Daoy (cell line): ENCODE measurements at regions not wholly inside any gene's neighbourhood (a gene's known extent, or its start where the extent isn't known, plus 50 kb on each side); places are given as distances from the start of the nearest gene placed in this dataset.
"Not testable (repeated sequence)": the region's sequence is repeated elsewhere in the genome, so short reads cannot be mapped to it uniquely, and the experiment has no call there.

ENCODE experiments used
- DNase-seq: peaks from one replicate; pipeline ENCODE4 v3.0.0-alpha.2; 2015; ENCODE audit warnings: low read depth

DNA sequence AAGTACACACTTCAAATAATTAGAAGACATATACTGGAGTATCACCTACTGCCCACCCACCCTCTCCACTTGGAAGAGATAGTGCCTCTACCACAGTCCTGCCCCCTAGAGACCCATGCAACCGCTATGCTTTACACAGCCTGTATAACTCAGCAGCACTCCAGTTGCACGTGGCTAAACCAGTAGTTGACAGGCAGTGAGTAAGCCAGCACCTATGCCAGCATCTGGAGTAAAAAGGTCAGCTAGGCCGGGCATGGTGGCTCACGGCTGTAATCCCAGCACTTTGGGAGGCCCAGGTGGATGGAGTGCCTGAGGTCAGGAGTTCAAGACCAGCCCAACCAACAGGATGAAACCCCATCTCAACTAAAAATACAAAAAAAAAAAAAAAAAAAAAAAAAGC lies 356.4 kb downstream of the NR2F1-AS1 start:
- DNase-seq = peak; percentile 5

DNA sequence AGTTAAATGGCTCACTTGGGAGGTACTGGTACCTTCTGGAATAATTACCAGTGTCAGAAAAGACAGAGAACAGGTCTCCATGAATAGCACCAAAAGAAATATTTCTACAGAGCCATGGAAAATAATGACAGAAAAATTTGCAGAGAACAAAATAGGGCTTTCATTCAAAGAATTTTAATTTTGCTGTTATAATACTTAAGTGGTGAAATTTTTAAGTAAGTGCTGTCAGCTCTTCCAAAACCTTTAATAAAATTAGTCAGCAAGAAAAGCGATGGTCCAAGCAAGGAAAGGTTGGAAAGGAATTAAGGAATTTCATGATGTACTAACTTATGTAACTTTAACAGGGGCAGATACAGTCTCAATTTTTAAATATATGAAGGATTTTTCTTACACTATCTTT lies 359.2 kb downstream of the NR2F1-AS1 start:
- no peak for DNase-seq

DNA sequence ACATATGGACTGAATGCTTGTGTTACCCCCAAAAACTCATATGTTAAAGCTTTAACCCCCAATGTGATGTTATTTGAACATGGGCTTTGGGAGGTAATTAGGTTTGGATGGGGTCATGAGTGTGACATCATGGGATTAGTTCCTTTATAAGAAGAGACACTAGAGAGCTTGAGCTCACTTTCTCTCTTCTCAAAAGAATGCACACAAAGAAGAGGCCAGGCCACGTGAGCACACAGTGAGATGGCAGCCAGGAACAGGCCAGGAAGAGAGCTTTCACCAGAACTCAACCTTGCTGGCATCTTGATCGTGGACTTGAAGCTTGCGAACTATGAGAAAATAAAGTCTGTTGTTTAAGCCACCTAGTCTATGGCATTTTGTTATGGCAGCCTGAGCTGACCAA lies 360.6 kb downstream of the NR2F1-AS1 start:
- DNase-seq = no peak

- no peak for DNase-seq
These were observed 361.3 kb downstream of the NR2F1-AS1 start for GRCh38 chr5:93219641-93220145.

DNA sequence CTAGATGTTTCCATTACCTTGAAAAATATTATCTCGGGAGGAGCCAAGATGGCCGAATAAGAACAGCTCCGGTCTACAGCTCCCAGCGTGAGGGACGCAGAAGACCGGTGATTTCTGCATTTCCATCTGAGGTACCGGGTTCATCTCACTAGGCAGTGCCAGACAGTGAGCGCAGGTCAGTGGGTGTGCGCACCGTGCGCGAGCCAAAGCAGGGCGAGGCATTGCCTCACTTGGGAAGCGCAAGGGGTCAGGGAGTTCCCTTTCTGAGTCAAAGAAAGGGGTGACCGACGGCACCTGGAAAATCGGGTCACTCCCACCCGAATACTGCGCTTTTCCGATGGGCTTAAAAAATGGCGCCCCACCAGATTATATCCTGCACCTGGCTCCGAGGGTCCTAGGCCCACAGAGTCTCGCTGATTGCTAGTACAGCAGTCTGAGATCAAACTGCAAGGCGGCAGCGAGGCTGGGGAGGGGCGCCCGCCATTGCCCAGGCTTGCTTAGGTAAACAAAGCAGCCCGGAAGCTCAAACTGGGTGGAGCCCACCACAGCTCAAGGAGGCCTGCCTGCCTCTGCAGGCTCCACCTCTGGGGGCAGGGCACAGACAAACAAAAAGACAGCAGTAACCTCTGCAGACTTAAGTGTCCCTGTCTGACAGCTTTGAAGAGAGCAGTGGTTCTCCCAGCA lies 367.8 kb downstream of the NR2F1-AS1 start:
- not testable (repeated sequence) for DNase-seq

DNA sequence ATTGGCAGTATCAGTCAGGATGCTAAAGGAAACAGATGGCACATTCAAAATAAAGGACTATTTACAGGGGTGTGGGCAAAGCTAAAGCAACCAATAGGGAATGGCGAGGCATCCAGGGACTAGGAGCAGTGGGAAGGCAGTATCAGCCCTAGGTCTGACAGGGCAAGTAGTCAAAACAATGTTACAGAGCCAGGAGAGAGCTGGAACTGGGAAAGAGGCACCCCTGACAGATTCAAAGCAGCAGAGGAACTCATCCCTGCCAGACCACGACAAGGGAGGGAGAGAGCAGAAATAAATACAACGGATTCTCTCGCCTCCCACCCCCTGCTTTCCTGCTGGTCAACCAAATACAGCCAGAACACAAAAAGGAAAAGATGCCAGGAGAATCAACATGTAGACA lies 371.5 kb downstream of the NR2F1-AS1 start:
- no peak for DNase-seq

- DNase-seq = no peak
These were observed 372.8 kb downstream of the NR2F1-AS1 start for GRCh38 chr5:93208141-93208751.

DNA sequence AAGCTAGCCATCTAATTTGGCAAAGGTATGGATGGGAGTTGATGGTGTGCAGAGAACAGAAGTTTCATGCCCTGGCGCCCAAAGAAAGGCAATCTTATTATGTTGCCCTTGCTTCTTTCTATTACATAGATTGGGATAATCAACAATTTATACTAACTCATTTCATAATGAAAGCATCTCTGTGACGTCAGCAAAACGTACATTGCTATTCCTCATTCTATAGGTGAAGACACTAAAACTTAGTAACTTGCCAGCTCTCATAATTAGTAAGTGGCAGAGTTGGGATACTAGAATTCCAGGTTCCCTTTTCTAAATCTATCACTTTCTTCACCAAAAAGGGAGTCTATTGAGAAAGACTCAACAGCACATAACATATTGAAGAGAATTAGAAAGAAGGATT lies 374.8 kb downstream of the NR2F1-AS1 start:
- DNase-seq = no peak

DNA sequence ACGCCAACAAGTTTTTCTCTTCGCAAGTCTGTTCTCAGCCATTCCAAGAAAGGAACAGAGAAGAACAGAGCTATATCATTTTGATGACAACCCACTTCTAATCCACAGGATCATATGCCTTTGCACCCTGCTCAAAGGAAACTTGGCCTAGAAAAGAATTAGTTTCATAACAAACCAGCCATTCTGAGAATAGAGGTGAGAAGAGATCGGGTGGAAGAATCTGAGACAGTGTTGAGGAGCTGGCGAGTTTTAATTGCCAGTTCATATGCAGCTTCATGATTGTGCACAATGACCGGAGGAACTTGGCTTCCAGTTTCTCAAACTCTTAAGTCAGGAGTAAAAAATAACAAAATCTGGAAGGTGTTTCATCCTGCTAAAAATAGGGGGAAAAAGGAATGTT lies 380.0 kb downstream of the NR2F1-AS1 start:
- DNase-seq = no peak

DNA sequence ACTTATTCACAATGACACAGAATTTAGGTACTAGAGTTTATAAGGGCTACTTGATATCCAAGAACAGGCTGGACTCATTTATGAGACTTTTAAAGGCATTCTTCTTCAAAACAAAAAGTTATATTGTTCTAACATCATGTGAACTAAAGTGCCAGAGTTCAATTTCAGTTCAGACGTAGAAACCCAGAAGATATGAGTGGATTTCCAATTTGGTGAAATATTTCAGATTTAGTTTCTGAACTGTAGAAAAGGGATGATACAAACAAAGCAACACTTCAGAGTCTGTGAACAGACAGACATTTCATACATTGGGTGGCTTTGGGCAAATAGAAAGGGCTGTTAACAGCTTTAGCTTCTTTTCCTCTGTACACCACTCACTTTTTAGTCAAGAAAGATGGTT lies 384.0 kb downstream of the NR2F1-AS1 start:
- DNase-seq = no peak

DNA sequence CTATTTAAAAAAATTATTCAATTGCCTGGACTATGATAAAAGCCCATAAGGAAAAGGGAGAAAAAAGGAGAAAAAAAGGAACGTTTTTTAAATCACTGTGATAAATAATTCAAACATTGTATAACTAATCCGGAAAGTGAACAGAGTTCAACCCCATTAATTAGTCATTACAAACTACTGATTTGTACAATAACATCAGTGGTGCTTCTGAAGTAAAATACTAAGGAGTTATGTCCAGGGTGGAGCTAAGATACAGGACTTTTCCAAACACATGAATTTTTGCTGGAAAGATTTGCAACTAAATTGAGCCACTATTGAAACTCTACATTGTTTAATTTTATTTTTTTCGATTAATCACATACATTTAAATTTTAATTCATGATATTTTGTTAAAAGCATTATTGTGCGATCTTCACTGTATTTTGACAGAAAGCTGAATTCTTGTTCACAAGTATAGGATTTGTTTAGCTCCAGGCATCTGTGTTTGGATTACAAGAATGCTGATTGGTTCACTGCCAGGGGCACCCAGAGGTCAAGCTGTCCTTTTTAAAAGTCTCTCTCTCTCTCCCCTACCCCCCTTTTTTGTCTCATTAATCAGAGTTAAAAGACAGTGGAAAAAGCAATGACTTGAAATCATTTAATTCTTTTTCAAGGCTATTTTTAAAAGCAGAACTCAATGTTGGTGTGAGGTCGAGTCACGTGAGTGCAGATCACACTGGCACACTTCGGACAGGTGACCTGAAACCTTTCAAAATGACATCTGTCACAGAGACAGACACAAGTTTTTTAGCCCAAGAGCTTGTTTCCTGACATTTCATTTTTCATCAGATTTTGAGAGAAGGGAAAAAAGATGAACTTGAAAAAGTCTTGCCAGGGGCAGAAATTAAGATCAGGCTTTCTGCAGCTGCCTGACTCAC lies 387.3 kb downstream of the NR2F1-AS1 start:
- DNase-seq = no peak

DNA sequence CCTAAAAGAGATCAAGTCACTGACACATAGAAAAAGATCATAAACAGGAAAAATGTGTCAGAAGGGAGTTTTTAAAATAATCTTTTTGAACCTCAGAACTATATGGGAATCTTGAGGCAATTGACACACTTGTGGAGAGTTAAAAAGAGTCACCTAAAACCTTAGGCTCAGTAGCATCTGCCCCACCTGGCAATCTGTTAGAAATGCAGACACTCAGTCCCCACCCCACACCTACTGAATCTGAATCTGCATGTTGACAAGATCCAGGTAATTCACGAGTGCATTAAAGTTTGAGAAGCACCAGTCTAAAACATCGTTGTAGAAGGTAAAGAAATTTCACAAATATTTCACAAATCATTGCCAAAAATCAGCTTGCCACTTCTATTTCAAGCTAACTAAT lies 388.3 kb downstream of the NR2F1-AS1 start:
- no peak for DNase-seq

DNA sequence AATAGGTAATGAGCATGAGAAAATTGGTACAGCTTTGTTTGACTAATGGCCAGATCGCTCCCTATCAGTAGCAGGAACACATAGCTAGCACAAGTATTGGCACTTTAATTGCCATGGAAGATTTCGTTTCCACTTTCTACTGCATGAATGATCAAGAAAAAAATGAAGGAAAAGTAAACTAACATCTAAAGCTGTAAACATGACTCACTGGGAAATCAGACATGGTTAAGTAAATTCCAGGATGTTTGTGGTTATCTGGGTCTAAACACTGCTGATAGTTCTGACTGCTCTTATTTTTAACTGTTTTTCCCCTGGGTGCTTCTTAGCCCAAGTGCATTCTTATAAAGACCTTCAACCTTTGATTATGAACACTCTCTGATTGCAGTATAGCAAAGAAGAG lies 388.9 kb downstream of the NR2F1-AS1 start:
- DNase-seq = peak; percentile 83

DNA sequence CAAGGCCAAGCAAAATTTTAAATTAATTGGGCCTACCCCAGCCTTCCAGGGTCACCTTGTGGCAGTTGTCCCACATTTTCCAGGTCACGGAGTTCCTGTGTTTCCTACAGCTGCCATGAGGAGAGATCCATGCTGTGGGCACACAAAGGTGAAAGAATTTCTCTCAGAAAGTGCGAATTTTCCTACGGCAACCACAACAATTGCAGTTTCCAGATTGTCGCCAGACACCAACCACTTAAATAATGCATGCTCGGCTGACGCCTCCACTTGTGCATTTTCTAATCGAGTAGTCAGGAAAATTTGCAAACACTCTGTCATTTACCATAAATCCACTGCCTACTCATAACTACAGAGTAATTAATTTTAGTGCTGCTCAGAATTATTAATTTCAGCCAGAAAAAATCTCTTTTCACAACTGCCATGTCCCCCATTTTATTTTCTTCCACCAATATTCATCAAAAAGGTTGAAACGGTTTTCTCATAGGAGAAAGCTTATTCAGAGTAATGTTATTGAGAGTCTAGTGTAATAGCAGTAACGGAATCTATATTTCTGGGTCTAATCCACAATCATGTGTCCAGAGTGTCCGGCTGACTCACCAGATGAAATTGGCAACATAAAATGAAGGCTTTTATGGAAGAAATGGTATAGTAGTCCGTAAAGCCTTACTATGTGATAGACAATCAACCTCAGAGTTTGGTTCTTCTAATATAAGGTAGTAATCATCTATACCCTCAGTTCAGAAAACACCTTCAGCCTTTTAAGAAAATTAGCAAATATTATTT lies 389.8 kb downstream of the NR2F1-AS1 start:
- DNase-seq = peak; percentile 26

GRCh38 chr5:93189707-93190120 lies 391.3 kb downstream of the NR2F1-AS1 start:
- DNase-seq = peak; percentile 78

DNA sequence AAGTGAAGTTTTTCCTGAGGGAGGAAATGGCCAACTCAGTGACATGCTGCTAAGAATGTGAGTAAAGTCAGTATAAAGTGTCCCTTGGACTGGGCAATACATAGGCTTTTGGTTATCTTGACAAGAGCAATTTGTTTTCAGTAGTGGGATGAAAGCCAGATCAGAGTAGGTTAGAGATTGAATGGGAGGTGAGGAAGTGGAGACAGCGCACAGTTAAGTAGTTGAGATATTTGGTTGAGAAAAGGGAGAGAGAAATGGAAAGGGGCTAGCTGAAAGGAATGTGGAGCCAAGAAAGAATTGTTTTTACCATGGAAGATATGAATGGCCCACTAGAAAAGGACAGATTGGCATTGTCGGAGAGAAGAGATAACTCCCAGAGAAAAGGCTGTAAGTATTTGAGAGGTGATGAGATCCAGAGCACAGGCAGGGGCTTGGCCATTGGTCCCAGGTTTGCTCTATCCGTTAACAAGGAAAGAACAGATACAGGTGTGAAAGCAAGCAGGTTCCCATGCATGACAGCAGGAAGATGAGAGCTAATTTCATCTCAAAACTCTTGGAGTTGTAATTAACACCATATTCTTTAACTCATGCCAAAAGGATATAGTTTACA lies 392.0 kb downstream of the NR2F1-AS1 start:
- no peak for DNase-seq

DNA sequence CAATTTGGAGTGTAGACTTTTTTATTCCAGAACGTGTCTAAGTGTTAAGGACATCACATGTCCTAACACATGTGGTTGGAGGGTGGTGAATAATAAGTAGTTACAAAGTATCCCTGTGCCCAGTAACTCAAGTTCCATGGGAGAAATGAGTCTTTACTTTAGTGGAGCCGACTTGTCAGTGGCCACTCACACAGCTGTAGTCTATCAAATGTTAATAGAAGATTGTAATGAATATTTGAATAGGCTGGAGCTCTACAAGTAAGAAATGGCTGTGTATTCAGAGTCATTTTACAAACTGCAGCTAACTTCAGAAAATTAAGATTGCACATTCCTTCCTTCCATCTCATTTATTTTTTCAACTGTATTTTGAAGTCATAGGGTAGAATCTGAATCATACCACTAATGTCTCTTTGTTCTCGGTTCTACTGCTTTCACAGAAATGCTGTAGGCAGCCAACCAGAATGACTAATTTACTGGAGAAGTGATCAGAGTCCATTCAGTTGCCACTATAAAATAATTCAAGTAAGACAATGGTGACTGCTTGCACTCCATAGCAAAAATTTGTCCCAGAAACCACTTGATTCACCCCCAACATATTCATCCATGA lies 394.8 kb downstream of the NR2F1-AS1 start:
- peak; percentile 53 for DNase-seq

DNA sequence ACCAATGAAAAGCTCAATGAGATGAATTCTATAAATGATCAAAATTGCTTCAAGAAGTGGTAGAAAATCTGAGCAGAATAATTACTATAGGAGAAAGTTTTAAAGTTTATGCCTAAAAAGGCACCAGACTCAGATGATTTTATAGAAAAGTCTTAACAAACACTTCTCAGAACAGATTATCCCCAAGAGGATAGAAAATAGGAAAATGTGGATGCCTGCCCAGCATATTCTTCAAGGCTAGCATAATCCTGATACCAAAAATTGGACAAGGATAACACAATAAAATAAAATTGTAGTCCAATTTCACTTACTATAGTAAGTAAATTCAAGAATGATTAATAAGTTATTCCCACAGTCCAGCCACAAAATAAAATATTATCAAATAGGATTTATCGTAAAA lies 397.0 kb downstream of the NR2F1-AS1 start:
- no peak for DNase-seq

- no peak for DNase-seq
These were observed 401.6 kb downstream of the NR2F1-AS1 start for GRCh38 chr5:93179466-93179865.

- DNase-seq = no peak
These were observed 406.1 kb downstream of the NR2F1-AS1 start for GRCh38 chr5:93174930-93175329.

DNA sequence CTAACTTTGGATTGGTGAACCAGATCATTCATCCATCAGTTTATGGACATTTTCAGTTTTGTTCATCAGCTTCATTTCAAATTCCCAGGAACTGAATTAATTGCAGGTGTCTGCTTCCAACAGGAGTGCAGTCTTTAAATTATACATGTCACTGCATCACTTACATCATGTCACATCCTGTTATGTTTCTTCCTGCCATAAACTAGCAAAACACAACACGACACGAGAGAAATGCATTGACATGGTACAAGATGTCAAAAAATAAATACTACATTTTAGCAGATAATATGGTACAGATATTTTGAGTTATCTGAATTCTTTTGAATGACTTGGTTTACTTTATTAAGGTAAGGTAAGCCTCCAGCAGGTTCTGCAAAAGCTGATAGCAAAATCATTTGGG lies 415.5 kb downstream of the NR2F1-AS1 start:
- no peak for DNase-seq
